Sigmoid colon (tissue), 4 donors: ENCODE measurements at regions not wholly inside any gene's neighbourhood (a gene's known extent, or its start where the extent isn't known, plus 50 kb on each side); places are given as distances from the start of the nearest gene placed in this dataset.

Source experiments
- EP300 ChIP-seq, 4 donors: sonication (generic); formaldehyde crosslinking; IDR thresholded peaks; one replicate each; pipeline ENCODE4 v1.6.1; 2017; ENCODE audit warnings: antibody characterized with exemption in 4 of 4
- POLR2A ChIP-seq, 2 donors: fragments of 450-650 bp; IDR thresholded peaks; one replicate each; pipeline ENCODE4 v1.6.1; 2016; ENCODE audit warnings: antibody characterized with exemption in 2 of 2, mild to moderate bottlenecking in 2 of 2, moderate library complexity in 2 of 2
- POLR2AphosphoS5 ChIP-seq, 4 donors: sonication (generic); formaldehyde crosslinking; IDR thresholded peaks; one replicate each; pipeline ENCODE4 v1.6.1; 2017; ENCODE audit warnings: antibody characterized with exemption in 4 of 4
- TF ChIP-seq, protein P1 (sequence below), 4 experiments: fragments of 450-650 bp in 3 of 4; fragments of 200-600 bp in 1 of 4; IDR thresholded peaks; one replicate each; pipeline ENCODE4 v1.5.1; 2016 to 2019; ENCODE audit warnings: antibody characterized with exemption in 4 of 4, mild to moderate bottlenecking in 3 of 4, moderate library complexity in 2 of 4

DNA sequence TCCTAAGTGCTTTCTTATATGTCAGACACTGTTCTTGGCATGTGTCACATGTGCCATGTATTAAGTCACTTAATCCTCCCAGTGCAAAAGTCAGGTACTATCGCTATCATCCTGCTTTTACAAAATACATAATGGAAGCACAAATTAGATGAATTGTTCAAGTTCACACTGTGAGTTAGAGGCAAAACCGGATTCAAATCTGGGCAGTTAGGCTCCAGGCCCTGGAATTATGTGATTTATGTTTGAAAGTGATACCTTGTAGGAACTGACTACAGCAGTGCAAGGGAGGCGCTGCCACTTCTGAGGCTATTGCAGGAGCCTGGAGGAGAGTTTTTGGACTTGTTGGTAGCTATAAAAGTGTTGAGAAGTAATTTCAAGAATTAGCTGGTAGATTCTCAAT lies 358.3 kb downstream of the HLX start:
- TF ChIP-seq, protein P1, sequence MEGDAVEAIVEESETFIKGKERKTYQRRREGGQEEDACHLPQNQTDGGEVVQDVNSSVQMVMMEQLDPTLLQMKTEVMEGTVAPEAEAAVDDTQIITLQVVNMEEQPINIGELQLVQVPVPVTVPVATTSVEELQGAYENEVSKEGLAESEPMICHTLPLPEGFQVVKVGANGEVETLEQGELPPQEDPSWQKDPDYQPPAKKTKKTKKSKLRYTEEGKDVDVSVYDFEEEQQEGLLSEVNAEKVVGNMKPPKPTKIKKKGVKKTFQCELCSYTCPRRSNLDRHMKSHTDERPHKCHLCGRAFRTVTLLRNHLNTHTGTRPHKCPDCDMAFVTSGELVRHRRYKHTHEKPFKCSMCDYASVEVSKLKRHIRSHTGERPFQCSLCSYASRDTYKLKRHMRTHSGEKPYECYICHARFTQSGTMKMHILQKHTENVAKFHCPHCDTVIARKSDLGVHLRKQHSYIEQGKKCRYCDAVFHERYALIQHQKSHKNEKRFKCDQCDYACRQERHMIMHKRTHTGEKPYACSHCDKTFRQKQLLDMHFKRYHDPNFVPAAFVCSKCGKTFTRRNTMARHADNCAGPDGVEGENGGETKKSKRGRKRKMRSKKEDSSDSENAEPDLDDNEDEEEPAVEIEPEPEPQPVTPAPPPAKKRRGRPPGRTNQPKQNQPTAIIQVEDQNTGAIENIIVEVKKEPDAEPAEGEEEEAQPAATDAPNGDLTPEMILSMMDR (IDR thresholded peaks at IDR 0.05): no peak
- TF ChIP-seq POLR2AphosphoS5 (IDR thresholded peaks at IDR 0.05) (no peak), POLR2A (IDR thresholded peaks at IDR 0.05) (no peak), EP300 (IDR thresholded peaks at IDR 0.05) (no peak)
